Activated CD4-positive, alpha-beta memory T cell treated with anti-CD3 and anti-CD28 coated beads, Interleukin-2, amount 10 ng/mL, durations not matched to agents 7 days and 5 days (primary cell): ENCODE measurements at regions not wholly inside any gene's neighbourhood (a gene's known extent, or its start where the extent isn't known, plus 50 kb on each side); places are given as distances from the start of the nearest gene placed in this dataset.

ENCODE experiments used
- CTCF ChIA-PET: fragments of 350-600 bp; sonication (Branson Sonifier 250); formaldehyde crosslinking; loops from one replicate; lab custom pipeline; 2021; ENCODE audit warnings: antibody characterized with exemption, inconsistent platforms; lab: Charles Lee
- POLR2A ChIA-PET: fragments of 350-600 bp; sonication (Branson Sonifier 250); formaldehyde crosslinking; loops from one replicate; lab custom pipeline; 2021; ENCODE audit warnings: antibody characterized with exemption; lab: Charles Lee
- DNase-seq: peaks from one replicate; pipeline ENCODE4 v3.0.0-alpha.2; 2020
- H3K27ac Mint-ChIP-seq: one replicate; pipeline ENCODE4 v1.8.0; 2021; ENCODE audit warnings: mild to moderate bottlenecking, mixed read lengths
- H3K27me3 Mint-ChIP-seq: one replicate; pipeline ENCODE4 v1.8.0; 2021; ENCODE audit warnings: mixed read lengths
- H3K36me3 Mint-ChIP-seq: one replicate; pipeline ENCODE4 v1.8.0; 2021; ENCODE audit warnings: low read depth, mixed read lengths
- H3K4me1 Mint-ChIP-seq: one replicate; pipeline ENCODE4 v1.8.0; 2021; ENCODE audit warnings: mixed read lengths
- H3K4me3 Mint-ChIP-seq: one replicate; pipeline ENCODE4 v1.8.0; 2021; ENCODE audit warnings: mild to moderate bottlenecking, mixed read lengths
- H3K9me3 Mint-ChIP-seq: one replicate; pipeline ENCODE4 v1.8.0; 2021; ENCODE audit warnings: mixed read lengths

DNA sequence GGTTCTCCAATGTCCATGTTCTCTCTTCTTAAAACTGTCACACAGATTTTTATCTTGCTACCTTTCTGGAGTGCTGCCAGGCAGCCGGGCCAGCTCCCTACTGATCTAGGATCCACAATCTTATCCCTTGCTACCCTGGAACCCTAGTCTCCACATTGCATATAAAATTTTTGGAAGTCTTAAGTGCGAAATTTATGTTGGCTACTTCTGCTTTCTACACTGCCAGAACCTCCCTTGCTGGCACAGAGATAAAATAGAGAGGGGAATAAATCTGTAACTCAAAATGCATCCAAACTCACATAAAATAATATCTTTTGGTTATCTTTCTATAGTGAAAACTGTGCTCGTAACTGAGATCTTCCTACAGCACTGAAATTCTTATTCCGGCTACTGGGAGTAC lies 182.6 kb downstream of the ZPLD1 start:
- peaks cover 3% of the 10 kb centered on the region for H3K9me3 Mint-ChIP-seq
- no peaks in the 10 kb centered on the region for H3K36me3 Mint-ChIP-seq
- CTCF ChIA-PET, result no interaction called here
- H3K4me3 Mint-ChIP-seq, result no peak overlapping the region
- peaks cover 2% of the 10 kb centered on the region for H3K27me3 Mint-ChIP-seq
- H3K4me1 Mint-ChIP-seq, result no peaks in the 10 kb centered on the region
- POLR2A ChIA-PET, result no interaction called here
- H3K27ac Mint-ChIP-seq, result no peak overlapping the region
- DNase-seq, result no peak

DNA sequence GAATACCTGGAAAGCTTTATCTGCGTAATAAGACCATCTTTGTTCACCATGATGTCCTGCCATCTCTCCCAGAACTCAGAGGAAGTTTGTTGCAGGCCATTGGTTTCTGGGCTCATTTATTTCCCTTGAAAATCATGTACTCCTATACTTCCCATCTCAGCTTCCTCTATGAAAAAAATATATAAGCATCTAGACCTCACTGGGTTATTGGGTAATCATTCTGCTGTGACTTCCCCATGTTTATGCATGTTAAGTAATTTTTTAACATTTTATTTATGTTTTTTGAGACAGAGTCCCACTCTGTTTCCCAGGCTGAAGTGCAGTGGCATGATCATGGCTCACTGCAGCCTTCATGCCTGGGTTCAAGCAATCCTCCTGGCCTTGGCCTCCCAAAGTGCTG lies 184.5 kb downstream of the ZPLD1 start:
- no peak for DNase-seq
- Mint-ChIP-seq H3K36me3 (no peaks in the 10 kb centered on the region), H3K27me3 (no peaks in the 10 kb centered on the region), H3K27ac (no peak overlapping the region), H3K9me3 (peaks cover 3% of the 10 kb centered on the region), H3K4me1 (no peaks in the 10 kb centered on the region), H3K4me3 (no peak overlapping the region)
- POLR2A ChIA-PET, result no interaction called here
- CTCF ChIA-PET, result no interaction called here

DNA sequence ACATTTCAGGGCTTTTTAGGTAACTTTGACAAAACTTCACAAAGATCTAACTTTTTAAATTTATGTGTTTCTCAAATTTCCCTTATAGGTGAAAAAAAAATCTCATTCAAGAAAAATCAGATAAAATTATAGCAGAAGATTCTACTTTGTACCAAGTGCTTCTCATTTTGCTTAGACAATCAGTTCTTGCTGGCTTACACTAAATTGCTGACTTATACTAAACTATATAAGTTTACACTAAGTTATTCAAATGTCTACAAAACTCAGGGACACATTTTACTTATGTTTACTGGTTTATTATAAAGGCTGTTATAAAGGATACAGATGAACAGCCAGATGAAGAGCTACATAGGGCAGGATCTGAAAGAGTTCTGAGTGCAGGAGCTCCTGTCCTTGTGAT lies 195.1 kb downstream of the ZPLD1 start:
- DNase-seq, result no peak
- Mint-ChIP-seq H3K9me3 (no peaks in the 10 kb centered on the region), H3K27ac (no peak overlapping the region), H3K4me3 (no peak overlapping the region), H3K36me3 (no peaks in the 10 kb centered on the region), H3K27me3 (no peaks in the 10 kb centered on the region), H3K4me1 (no peaks in the 10 kb centered on the region)
- CTCF ChIA-PET, result no interaction called here
- POLR2A ChIA-PET, result interaction anchor here (0.6 kb wide), 1 partner anchor 1184 kb away, joined by 4 read pairs; no protein-coding TSS in a partner anchor

DNA sequence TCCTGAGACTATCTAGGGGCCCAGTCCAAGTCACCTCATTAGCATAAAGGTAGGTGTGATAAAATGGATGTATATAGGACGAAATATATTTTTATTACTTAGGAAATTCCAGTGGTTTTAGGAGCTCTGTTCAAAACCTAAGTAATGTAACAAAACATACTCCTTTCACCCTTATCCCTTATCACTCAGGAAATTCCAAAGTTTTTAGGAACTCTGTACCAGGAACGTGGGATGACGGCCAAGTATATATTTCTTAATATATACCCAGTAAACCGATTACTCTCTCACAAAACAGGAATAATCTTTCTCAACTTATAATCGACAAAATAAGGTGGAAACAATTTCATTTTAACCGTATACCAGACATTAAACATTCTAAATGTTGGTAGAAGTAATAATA lies 195.7 kb downstream of the ZPLD1 start:
- H3K9me3 Mint-ChIP-seq, result no peaks in the 10 kb centered on the region
- POLR2A ChIA-PET, result no interaction called here
- CTCF ChIA-PET, result no interaction called here
- H3K4me1 Mint-ChIP-seq, result no peaks in the 10 kb centered on the region
- DNase-seq, result no peak
- no peak overlapping the region for H3K27ac Mint-ChIP-seq
- H3K27me3 Mint-ChIP-seq, result no peaks in the 10 kb centered on the region
- no peaks in the 10 kb centered on the region for H3K36me3 Mint-ChIP-seq
- no peak overlapping the region for H3K4me3 Mint-ChIP-seq

DNA sequence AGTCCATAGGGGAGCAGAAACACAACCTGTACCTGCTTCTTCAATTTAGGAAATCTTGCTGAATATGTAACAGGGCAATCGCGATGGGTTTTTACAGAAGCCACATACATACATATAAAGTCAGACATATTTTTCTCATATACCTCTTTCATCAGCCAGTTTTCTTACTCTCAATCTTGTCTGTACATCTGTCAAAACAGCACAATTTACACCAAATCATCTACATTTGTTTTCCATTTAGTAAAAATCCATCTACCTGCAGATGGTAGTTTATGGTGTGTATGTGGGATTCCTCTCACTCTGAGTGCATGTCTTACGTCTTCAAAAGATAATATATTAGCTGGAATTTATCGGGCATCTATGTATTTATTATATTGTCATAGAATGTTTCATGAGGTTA lies 208.7 kb downstream of the ZPLD1 start:
- no peak overlapping the region for H3K4me3 Mint-ChIP-seq
- no peaks in the 10 kb centered on the region for H3K9me3 Mint-ChIP-seq
- H3K4me1 Mint-ChIP-seq, result no peaks in the 10 kb centered on the region
- POLR2A ChIA-PET, result no interaction called here
- CTCF ChIA-PET, result no interaction called here
- no peak for DNase-seq
- H3K36me3 Mint-ChIP-seq, result no peaks in the 10 kb centered on the region
- H3K27me3 Mint-ChIP-seq, result peaks cover 1% of the 10 kb centered on the region
- H3K27ac Mint-ChIP-seq, result no peak overlapping the region

DNA sequence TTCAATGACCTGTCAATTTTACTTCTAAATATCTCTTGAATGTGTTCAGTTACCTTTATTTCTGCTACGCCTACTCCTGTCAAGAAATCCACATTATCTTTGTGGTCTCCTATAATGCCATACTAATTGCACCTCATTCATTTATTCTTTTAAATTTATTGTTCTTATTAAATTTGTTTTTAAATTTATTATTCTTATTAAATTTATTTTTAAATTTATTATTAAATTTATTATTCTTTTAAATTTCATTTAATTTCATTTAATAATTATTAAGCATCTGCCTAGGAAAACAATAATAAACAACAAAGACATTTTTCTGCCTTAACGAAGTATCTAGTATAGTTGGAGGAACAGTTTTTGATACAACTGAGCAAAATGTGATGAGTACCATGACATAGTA lies 211.7 kb downstream of the ZPLD1 start:
- ChIA-PET CTCF (no interaction called here), POLR2A (no interaction called here)
- Mint-ChIP-seq H3K27me3 (peaks cover 2% of the 10 kb centered on the region), H3K36me3 (no peaks in the 10 kb centered on the region), H3K27ac (no peak overlapping the region), H3K4me3 (no peak overlapping the region), H3K4me1 (no peaks in the 10 kb centered on the region), H3K9me3 (no peaks in the 10 kb centered on the region)
- DNase-seq, result no peak

DNA sequence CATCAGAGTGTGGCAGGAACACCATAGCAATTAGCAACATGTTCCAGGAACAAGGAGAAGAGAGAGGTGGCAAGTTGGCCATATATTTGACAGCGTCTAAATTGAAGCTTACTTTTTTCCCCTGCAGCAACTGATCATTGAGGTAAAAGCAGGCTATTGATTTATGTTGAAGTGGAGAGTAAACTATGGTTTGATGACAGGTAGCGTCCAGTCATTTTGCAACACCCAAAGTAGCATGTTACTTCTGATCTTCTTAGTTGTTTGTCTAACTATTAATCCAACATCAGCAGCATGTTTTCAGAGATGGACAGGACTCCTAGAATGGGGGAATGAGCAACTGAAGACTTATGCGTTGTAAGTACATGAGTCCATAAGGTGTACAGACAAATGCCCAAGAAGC lies 225.8 kb downstream of the ZPLD1 start:
- Mint-ChIP-seq H3K27ac (no peak overlapping the region), H3K27me3 (peaks cover 3% of the 10 kb centered on the region), H3K36me3 (no peaks in the 10 kb centered on the region), H3K4me3 (no peak overlapping the region), H3K4me1 (no peaks in the 10 kb centered on the region), H3K9me3 (no peaks in the 10 kb centered on the region)
- ChIA-PET CTCF (no interaction called here), POLR2A (no interaction called here)
- DNase-seq, result no peak

- POLR2A ChIA-PET, result no interaction called here
- CTCF ChIA-PET, result no interaction called here
These were observed 227.1 kb downstream of the ZPLD1 start for GRCh38 chr3:102661707-102662497.

DNA sequence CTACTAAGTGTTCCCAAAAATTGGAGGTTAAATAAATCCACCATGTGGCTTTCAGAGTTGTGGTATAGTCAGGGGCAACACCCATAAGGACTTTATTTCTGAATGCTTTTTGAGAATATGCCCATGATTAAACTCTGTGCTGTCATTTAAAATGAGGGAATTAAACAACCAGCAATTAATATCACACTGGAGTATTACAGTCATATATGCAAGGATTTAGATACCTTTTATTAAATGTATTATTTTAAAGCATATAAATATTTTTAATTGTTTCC lies 227.6 kb downstream of the ZPLD1 start:
- Mint-ChIP-seq H3K4me1 (no peaks in the 10 kb centered on the region), H3K27ac (no peak overlapping the region), H3K27me3 (peaks cover 3% of the 10 kb centered on the region), H3K4me3 (no peak overlapping the region), H3K36me3 (no peaks in the 10 kb centered on the region), H3K9me3 (no peaks in the 10 kb centered on the region)
- DNase-seq, result no peak
- ChIA-PET POLR2A (no interaction called here), CTCF (no interaction called here)

More at GRCh38 chr3:102661707-102662497, 227.1 kb downstream of the ZPLD1 start:
- Mint-ChIP-seq H3K4me3 (no peak overlapping the region), H3K27me3 (peaks cover 3% of the 10 kb centered on the region), H3K27ac (no peak overlapping the region), H3K4me1 (no peaks in the 10 kb centered on the region), H3K9me3 (no peaks in the 10 kb centered on the region), H3K36me3 (no peaks in the 10 kb centered on the region)
- DNase-seq, result no peak

GRCh38 chr3:102664126-102664525 lies 229.3 kb downstream of the ZPLD1 start:
- H3K4me3 Mint-ChIP-seq, result no peak overlapping the region
- peaks cover 3% of the 10 kb centered on the region for H3K27me3 Mint-ChIP-seq
- no peak overlapping the region for H3K27ac Mint-ChIP-seq
- no peak for DNase-seq
- ChIA-PET POLR2A (no interaction called here), CTCF (interaction anchor here (1.2 kb wide), 1 partner anchor 8 kb away, joined by 3 read pairs; no protein-coding TSS in a partner anchor)
- H3K4me1 Mint-ChIP-seq, result no peaks in the 10 kb centered on the region
- no peaks in the 10 kb centered on the region for H3K9me3 Mint-ChIP-seq
- no peaks in the 10 kb centered on the region for H3K36me3 Mint-ChIP-seq

GRCh38 chr3:102665183-102665582 lies 230.4 kb downstream of the ZPLD1 start:
- POLR2A ChIA-PET, result no interaction called here
- Mint-ChIP-seq H3K27ac (no peak overlapping the region), H3K36me3 (no peaks in the 10 kb centered on the region)

GRCh38 chr3:102668247-102668646 lies 233.4 kb downstream of the ZPLD1 start:
- Mint-ChIP-seq H3K9me3 (no peaks in the 10 kb centered on the region), H3K27me3 (peaks cover 3% of the 10 kb centered on the region), H3K4me3 (no peak overlapping the region), H3K27ac (no peak overlapping the region), H3K4me1 (no peaks in the 10 kb centered on the region), H3K36me3 (no peaks in the 10 kb centered on the region)
- no peak for DNase-seq
- CTCF ChIA-PET, result no interaction called here
- POLR2A ChIA-PET, result no interaction called here

More at GRCh38 chr3:102665183-102665582, 230.4 kb downstream of the ZPLD1 start:
- peaks cover 3% of the 10 kb centered on the region for H3K27me3 Mint-ChIP-seq
- CTCF ChIA-PET, result no interaction called here
- H3K9me3 Mint-ChIP-seq, result no peaks in the 10 kb centered on the region
- no peak overlapping the region for H3K4me3 Mint-ChIP-seq
- no peaks in the 10 kb centered on the region for H3K4me1 Mint-ChIP-seq
- DNase-seq, result no peak

- CTCF ChIA-PET, result interaction anchor here (4.8 kb wide), 1 partner anchor 442 kb away, joined by 20 read pairs; no protein-coding TSS in a partner anchor
- Mint-ChIP-seq H3K9me3 (no peaks in the 10 kb centered on the region), H3K27ac (no peak overlapping the region), H3K4me3 (no peak overlapping the region), H3K36me3 (no peaks in the 10 kb centered on the region), H3K4me1 (no peaks in the 10 kb centered on the region), H3K27me3 (no peaks in the 10 kb centered on the region)
- no peak for DNase-seq
- POLR2A ChIA-PET, result no interaction called here
These were observed 236.2 kb downstream of the ZPLD1 start for GRCh38 chr3:102670986-102671385.

DNA sequence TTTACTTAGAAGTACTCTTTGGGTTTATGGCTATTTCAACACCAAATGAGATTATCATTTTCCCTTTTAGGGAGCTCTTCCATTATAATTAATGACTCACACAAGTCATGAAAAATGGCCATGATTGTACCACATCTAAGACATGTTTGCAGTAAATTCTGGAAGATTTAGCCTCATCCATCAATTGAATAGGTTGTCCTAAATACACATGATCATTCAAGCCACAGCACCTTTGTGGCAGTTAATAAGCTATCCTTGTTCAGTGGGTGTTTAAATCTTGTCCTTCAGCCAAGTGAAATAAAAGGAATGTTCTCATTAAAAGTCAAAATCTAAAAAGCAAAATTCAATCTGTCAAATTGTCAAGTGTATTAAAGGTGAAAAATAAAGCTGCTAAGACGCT lies 237.5 kb downstream of the ZPLD1 start:
- no peak for DNase-seq
- no peaks in the 10 kb centered on the region for H3K9me3 Mint-ChIP-seq
- no peaks in the 10 kb centered on the region for H3K27me3 Mint-ChIP-seq
- POLR2A ChIA-PET, result no interaction called here
- H3K4me3 Mint-ChIP-seq, result no peak overlapping the region
- CTCF ChIA-PET, result interaction anchor here (0.8 to 4.8 kb wide), 3 partner anchors 8 to 443 kb away, joined by 3 to 20 read pairs (median 5); no protein-coding TSS in a partner anchor
- no peak overlapping the region for H3K27ac Mint-ChIP-seq
- H3K36me3 Mint-ChIP-seq, result no peaks in the 10 kb centered on the region
- no peaks in the 10 kb centered on the region for H3K4me1 Mint-ChIP-seq
